AG09309 (cell line): ENCODE measurements at regions not wholly inside any gene's neighbourhood (a gene's known extent, or its start where the extent isn't known, plus 50 kb on each side); places are given as distances from the start of the nearest gene placed in this dataset.

Source experiments
- DNase-seq: peaks from one replicate; pipeline ENCODE4 v3.0.0-alpha.2; 2010; ENCODE audit warnings: low read depth
- H3K4me3 ChIP-seq: 2 replicates; pipeline ENCODE4 v1.5.1; 2011; ENCODE audit warnings: mild to moderate bottlenecking, low read depth, low read length, moderate library complexity; ENCODE audit not compliant: control insufficient read depth
- CTCF ChIP-seq: IDR thresholded peaks from 2 replicates; pipeline ENCODE4 v1.5.1; 2011; ENCODE audit warnings: mild to moderate bottlenecking, low read depth, low read length, inconsistent platforms; ENCODE audit not compliant: insufficient read depth, control insufficient read depth; ENCODE audit errors: missing control alignments

- H3K4me3 ChIP-seq, result no peak overlapping the region
- no peak for TF ChIP-seq CTCF
- no peak for DNase-seq
Observed at GRCh38 chr10:57507788-57508187, 759.9 kb downstream of the IPMK start.

- no peak for TF ChIP-seq CTCF
- no peak overlapping the region for H3K4me3 ChIP-seq
- DNase-seq, result no peak
Observed at GRCh38 chr10:57506414-57507094, 761.1 kb downstream of the IPMK start.

GRCh38 chr10:57494486-57494885, 773.2 kb downstream of the IPMK start:
- DNase-seq, result no peak
- no peak overlapping the region for H3K4me3 ChIP-seq

DNA sequence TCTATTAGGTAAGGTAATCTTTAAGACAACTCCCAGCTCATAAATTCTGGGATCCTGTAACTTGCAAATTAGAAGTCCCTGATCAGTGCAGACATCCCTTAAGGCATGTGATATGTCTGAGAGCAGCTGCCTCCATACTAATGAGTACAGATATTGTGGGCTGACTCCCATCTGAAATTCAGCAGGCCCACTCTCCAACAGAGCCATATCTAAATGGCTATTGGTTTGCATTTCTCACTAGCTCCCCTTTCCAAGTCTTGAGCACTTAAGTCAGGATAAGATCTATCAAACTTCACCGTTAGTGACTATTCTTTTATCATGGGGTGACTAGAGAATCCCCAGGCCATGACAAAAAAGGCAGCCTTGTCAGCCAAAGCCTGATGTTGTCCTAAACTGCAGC, 785.4 kb downstream of the IPMK start:
- no peak for DNase-seq
- no peak for TF ChIP-seq CTCF
- H3K4me3 ChIP-seq, result no peak overlapping the region

More at GRCh38 chr10:57494486-57494885, 773.2 kb downstream of the IPMK start:
- TF ChIP-seq CTCF, result no peak

- no peak for DNase-seq
- no peak overlapping the region for H3K4me3 ChIP-seq
- TF ChIP-seq CTCF, result no peak
Observed at GRCh38 chr10:57472823-57473619, 794.7 kb downstream of the IPMK start.

DNA sequence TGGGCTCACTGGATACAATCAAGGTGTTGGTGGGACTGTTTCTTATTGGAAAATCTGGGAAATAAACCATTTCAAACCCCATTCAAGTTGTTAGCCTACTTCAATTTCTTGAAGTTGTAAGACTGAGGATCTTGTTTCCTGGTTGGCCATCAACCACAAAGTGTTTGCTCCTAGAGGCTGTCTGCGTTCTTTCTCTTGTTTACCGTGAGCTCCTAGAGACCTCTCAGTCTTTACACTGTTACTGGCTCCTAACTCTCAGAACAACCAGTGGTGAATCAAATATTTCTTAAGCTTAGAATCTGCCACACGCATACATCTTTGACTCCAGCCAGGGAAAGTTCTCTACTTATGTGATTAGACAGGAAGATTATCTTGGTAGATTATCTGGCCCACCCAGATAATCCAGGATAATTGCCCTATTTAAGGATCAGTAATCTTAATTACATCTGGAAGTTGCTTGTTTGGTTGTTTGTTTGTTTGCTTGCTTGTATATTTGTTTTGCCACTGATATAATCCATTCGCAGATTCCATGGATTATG, 798.7 kb downstream of the IPMK start:
- no peak for DNase-seq
- TF ChIP-seq CTCF, result no peak
- H3K4me3 ChIP-seq, result no peak overlapping the region
